OCI-LY7 (cell line): ENCODE measurements at regions not wholly inside any gene's neighbourhood (a gene's known extent, or its start where the extent isn't known, plus 50 kb on each side); places are given as distances from the start of the nearest gene placed in this dataset.

Experiments used
- CTCF ChIP-seq: fragments of 200-600 bp; sonication (generic); conservative IDR thresholded peaks from 2 replicates; pipeline ENCODE4 v1.5.1; 2014; ENCODE audit warnings: mild to moderate bottlenecking, antibody characterized with exemption, low read length, moderate library complexity, mixed read lengths
- EZH2phosphoT487 ChIP-seq: fragments of 200-600 bp; sonication (generic); IDR thresholded peaks from 2 replicates; pipeline ENCODE4 v1.6.1; 2018; ENCODE audit warnings: low read depth, borderline replicate concordance, mild to moderate bottlenecking, mixed run types, antibody characterized with exemption, low read length, moderate library complexity, mixed read lengths

GRCh38 chr14:26339381-26339780, 258.5 kb downstream of the NOVA1 start:
- TF ChIP-seq CTCF = no peak
- TF ChIP-seq EZH2phosphoT487 = no peak
